Loucy (cell line): ENCODE measurements at regions not wholly inside any gene's neighbourhood (a gene's known extent, or its start where the extent isn't known, plus 50 kb on each side); places are given as distances from the start of the nearest gene placed in this dataset.

Experiments
- CTCF ChIP-seq: fragments of 200-600 bp; sonication (generic); conservative IDR thresholded peaks from 2 replicates; pipeline ENCODE4 v1.5.1; 2014; ENCODE audit warnings: mild to moderate bottlenecking, antibody characterized with exemption, low read length
- EZH2phosphoT487 ChIP-seq: fragments of 200-600 bp; IDR thresholded peaks from 2 replicates; pipeline ENCODE4 v1.6.1; 2018; ENCODE audit warnings: antibody characterized with exemption, mild to moderate bottlenecking, moderate library complexity, borderline replicate concordance

DNA sequence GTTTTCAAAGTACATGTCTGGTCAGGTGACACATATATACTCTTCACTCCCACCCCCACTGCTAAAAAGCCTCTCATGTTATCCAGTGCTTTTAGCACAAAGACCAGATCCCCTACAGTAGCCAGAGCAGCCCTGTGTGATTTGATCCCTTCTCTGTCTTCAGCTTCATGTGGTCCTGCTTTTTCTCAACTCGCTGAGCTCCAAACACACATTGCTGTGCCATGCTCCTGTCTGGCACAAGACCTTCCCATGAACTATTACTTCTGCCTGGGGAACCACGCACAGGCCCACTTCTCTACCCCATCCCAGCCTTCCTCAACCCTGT, 127.1 kb downstream of the RASSF10 start:
- TF ChIP-seq CTCF (no peak), EZH2phosphoT487 (no peak)
